ENCODE measurements at regions not wholly inside any gene's neighbourhood (a gene's known extent, or its start where the extent isn't known, plus 50 kb on each side); places are given as distances from the start of the nearest gene placed in this dataset.

DNA sequence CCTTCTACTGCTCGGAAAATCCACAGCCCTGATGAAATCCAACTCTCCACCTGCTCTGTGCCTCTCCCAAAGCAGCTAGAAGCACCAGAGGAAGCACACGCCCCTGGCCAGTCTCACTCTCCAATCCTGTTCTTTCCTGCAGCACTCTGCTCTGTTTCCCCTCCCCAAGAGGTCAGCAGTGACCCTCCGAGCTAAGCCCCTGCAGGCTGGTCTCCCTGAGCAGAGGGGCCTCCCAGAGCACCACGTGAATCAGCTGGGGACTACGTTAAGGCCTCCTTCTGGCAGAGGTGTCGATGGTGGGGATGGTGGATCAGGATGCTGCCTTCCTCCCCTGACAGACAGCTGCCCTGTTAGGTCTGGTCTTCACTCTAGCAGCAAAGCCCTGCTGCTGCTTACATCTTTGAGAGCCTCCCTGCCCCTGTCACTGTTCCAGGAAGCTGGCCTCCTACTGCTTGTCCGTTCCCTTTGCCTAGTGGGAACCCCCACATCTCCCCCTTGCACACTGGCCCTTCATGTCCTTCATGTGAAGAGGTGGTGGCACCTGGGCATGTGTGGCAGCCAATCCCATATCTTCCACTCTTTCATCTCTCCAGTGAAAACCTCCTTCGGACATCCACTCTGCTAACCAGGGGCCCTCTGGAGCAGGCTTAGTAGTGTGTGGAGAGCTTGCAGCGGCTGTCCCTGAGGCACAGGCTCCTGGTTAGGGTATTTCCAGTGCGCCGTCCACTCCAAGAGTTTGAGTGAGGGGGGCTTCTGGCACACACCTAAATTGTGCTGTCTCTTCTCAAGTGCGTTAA lies 307.5 kb upstream of the HS6ST1 start:
- no peak for DNase-seq (ENCODE audit: low read depth, low spot score)
- ChIA-PET POLR2A (no interaction called here), CTCF (no interaction called here)
- H3K9me3 ChIP-seq (ENCODE audit: control insufficient read depth, insufficient read depth, low read length), result no peaks in the 10 kb centered on the region; the same call in 1 of the 2 replicates
- H3K4me3 ChIP-seq (ENCODE audit: low read depth, low read length), result no peak overlapping the region
- no peaks in the 10 kb centered on the region for H3K27me3 ChIP-seq (ENCODE audit: control insufficient read depth, insufficient read depth, low read length)
- no peak overlapping the region for H3K27ac ChIP-seq (ENCODE audit: low read depth, low read length)
- TF ChIP-seq, protein P1, sequence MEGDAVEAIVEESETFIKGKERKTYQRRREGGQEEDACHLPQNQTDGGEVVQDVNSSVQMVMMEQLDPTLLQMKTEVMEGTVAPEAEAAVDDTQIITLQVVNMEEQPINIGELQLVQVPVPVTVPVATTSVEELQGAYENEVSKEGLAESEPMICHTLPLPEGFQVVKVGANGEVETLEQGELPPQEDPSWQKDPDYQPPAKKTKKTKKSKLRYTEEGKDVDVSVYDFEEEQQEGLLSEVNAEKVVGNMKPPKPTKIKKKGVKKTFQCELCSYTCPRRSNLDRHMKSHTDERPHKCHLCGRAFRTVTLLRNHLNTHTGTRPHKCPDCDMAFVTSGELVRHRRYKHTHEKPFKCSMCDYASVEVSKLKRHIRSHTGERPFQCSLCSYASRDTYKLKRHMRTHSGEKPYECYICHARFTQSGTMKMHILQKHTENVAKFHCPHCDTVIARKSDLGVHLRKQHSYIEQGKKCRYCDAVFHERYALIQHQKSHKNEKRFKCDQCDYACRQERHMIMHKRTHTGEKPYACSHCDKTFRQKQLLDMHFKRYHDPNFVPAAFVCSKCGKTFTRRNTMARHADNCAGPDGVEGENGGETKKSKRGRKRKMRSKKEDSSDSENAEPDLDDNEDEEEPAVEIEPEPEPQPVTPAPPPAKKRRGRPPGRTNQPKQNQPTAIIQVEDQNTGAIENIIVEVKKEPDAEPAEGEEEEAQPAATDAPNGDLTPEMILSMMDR (IDR thresholded peaks at IDR 0.05; ENCODE audit: low read depth, low read length), result no peak

DNA sequence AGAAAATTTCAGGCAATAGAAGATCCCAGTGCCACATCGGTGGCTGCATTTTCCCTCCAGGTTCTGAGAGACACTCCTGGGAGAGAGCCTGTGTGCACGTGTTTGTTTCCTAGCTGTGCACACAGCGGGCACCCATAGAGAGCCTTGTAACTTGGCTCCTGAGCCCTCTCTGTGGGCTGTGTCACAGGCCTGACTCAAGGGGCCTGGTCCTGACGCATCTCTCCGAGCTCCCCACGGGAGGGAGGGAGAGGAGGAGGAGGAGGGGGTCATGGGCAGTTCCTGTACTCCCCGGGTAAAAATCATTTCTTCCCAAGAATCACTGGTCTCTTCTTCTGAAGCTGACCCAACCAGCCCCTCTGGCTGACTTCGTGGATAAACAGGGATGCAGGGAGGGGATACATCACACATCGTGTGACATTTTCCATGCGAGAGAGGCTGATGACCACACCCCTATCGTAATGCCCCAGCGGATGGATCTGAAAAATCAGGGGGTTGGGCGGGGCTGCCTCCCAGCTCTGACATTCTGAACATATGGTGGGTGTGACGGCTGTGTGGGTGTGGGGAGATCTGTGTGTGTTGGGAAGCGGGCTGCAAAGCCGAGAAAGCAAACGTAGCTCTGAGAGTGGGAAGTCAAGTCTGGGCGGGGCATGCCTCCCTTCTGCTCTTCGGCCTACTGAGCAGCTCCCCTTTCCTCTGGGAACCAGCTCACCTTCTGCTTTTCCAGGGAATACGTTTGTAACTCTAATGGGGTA lies 308.3 kb upstream of the HS6ST1 start:
- no peak overlapping the region for H3K4me3 ChIP-seq (ENCODE audit: low read depth, low read length)
- no peak for DNase-seq (ENCODE audit: low read depth, low spot score)
- no peak overlapping the region for H3K27ac ChIP-seq (ENCODE audit: low read depth, low read length)
- CTCF ChIA-PET, result no interaction called here
- POLR2A ChIA-PET, result no interaction called here
- no peaks in the 10 kb centered on the region; the same call in 1 of the 2 replicates for H3K9me3 ChIP-seq (ENCODE audit: control insufficient read depth, insufficient read depth, low read length)
- TF ChIP-seq, protein P1 (IDR thresholded peaks at IDR 0.05; ENCODE audit: low read depth, low read length), result no peak
- no peaks in the 10 kb centered on the region for H3K27me3 ChIP-seq (ENCODE audit: control insufficient read depth, insufficient read depth, low read length)

DNA sequence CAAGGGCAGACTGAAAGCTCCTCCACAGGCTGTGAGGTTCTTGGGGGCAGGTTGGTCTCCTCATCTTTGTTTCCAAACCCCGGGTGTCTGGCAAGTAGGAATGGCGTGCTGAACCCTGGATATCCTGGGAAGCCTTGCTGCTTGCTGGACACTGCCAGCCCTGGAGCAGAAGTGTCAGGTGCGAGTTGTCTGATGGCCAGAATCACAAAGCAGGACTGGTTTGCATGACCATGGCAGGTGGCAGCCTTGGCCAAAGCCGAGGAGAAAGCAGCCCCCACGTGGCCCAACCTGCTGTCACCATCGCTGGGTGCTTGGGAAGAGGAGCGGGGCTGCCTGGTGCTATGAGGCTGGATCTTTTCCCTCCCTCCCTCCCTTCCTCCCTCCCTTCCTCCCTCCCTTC lies 309.5 kb upstream of the HS6ST1 start:
- no peak for DNase-seq (ENCODE audit: low read depth, low spot score)
- Histone ChIP-seq H3K27ac (ENCODE audit: low read depth, low read length) (no peak overlapping the region), H3K4me3 (ENCODE audit: low read depth, low read length) (no peak overlapping the region), H3K27me3 (ENCODE audit: control insufficient read depth, insufficient read depth, low read length) (no peaks in the 10 kb centered on the region), H3K9me3 (ENCODE audit: control insufficient read depth, insufficient read depth, low read length) (no peaks in the 10 kb centered on the region; the same call in 1 of the 2 replicates)
- TF ChIP-seq, protein P1 (IDR thresholded peaks at IDR 0.05; ENCODE audit: low read depth, low read length), result no peak
- CTCF ChIA-PET, result no interaction called here
- POLR2A ChIA-PET, result no interaction called here

DNA sequence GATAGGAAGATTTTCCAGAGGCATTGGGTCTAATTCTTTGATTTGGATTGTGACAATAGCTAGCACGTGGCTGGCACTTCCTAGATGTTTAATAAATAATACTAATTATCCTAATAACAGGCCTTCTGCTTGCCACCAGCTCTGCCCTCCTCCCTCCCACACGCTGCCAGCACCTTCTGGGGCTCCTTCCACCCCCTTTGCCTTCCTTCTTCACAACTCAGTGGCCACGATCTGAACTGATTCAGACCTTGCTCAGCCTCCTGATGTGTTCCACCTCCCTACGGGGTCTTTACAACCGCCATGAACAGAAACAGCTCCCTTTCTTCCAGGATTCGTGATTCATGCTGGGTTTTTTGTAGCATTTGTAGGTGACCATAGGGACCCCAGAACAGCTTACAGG lies 310.3 kb upstream of the HS6ST1 start:
- TF ChIP-seq, protein P1 (IDR thresholded peaks at IDR 0.05; ENCODE audit: low read depth, low read length), result no peak
- no peak for DNase-seq (ENCODE audit: low read depth, low spot score)
- no peaks in the 10 kb centered on the region for H3K9me3 ChIP-seq (ENCODE audit: control insufficient read depth, insufficient read depth, low read length)
- POLR2A ChIA-PET, result no interaction called here
- CTCF ChIA-PET, result no interaction called here
- no peak overlapping the region for H3K4me3 ChIP-seq (ENCODE audit: low read depth, low read length)
- no peak overlapping the region for H3K27ac ChIP-seq (ENCODE audit: low read depth, low read length)
- H3K27me3 ChIP-seq (ENCODE audit: control insufficient read depth, insufficient read depth, low read length), result no peaks in the 10 kb centered on the region

Data from AG04450 (cell line).